Hepatocyte (in vitro differentiated cells): ENCODE measurements at regions not wholly inside any gene's neighbourhood (a gene's known extent, or its start where the extent isn't known, plus 50 kb on each side); places are given as distances from the start of the nearest gene placed in this dataset.

Source experiments
- EZH2 ChIP-seq: fragments of 200-600 bp; sonication (generic); IDR thresholded peaks from 2 replicates; pipeline ENCODE4 v1.6.1; 2016; ENCODE audit warnings: antibody characterized with exemption, mild to moderate bottlenecking, borderline replicate concordance
- TF ChIP-seq, protein P1 (sequence below): fragments of 200-600 bp; sonication (generic); IDR thresholded peaks from 2 replicates; pipeline ENCODE4 v1.5.1; 2016; ENCODE audit warnings: antibody characterized with exemption, mild to moderate bottlenecking; ENCODE audit not compliant: poor library complexity

DNA sequence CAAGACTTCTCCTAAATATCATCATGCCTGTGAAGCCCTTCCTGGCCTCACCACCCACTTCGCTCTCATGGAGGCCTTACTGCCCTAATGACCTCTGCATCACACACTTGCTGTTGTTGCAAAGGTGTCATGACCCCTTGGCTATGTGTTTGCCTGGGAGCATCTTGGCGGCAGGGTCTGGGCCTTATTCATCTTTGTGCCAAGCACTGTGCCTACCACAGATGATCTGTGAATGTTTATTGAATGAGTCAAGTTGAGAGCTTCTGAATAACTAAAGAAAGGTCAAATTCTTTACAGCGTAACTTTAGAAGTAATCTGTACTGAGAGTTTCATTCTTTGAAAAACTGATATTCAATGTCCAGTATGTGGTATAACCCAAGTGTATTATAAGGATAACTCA, 113.3 kb downstream of the TTC8 start:
- TF ChIP-seq, protein P1, sequence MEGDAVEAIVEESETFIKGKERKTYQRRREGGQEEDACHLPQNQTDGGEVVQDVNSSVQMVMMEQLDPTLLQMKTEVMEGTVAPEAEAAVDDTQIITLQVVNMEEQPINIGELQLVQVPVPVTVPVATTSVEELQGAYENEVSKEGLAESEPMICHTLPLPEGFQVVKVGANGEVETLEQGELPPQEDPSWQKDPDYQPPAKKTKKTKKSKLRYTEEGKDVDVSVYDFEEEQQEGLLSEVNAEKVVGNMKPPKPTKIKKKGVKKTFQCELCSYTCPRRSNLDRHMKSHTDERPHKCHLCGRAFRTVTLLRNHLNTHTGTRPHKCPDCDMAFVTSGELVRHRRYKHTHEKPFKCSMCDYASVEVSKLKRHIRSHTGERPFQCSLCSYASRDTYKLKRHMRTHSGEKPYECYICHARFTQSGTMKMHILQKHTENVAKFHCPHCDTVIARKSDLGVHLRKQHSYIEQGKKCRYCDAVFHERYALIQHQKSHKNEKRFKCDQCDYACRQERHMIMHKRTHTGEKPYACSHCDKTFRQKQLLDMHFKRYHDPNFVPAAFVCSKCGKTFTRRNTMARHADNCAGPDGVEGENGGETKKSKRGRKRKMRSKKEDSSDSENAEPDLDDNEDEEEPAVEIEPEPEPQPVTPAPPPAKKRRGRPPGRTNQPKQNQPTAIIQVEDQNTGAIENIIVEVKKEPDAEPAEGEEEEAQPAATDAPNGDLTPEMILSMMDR, result no peak
- TF ChIP-seq EZH2, result no peak
